ENCODE measurements at regions not wholly inside any gene's neighbourhood (a gene's known extent, or its start where the extent isn't known, plus 50 kb on each side); places are given as distances from the start of the nearest gene placed in this dataset.

GRCh38 chr14:97107080-97107479 lies 309.9 kb downstream of the VRK1 start:
- TF ChIP-seq CTCF (IDR thresholded peaks at IDR 0.05; ENCODE audit: borderline replicate concordance, control extremely low read depth, extremely low read depth, insufficient read depth, missing control alignments): no peak
- no peak for DNase-seq (ENCODE audit: low spot score)
- in situ Hi-C loops (cut with MboI; ENCODE audit: low sequenced_read_pairs, unreplicated experiment): no loop called here

- in situ Hi-C loops (cut with MboI; ENCODE audit: low sequenced_read_pairs, unreplicated experiment): no loop called here
- no peak for DNase-seq (ENCODE audit: low spot score)
- no peak for TF ChIP-seq CTCF (IDR thresholded peaks at IDR 0.05; ENCODE audit: borderline replicate concordance, control extremely low read depth, extremely low read depth, insufficient read depth, missing control alignments)
Observed at GRCh38 chr14:97107760-97108159, 310.6 kb downstream of the VRK1 start.

GRCh38 chr14:97109234-97109633 lies 312.1 kb downstream of the VRK1 start:
- DNase-seq (ENCODE audit: low spot score): no peak
- TF ChIP-seq CTCF (IDR thresholded peaks at IDR 0.05; ENCODE audit: borderline replicate concordance, control extremely low read depth, extremely low read depth, insufficient read depth, missing control alignments): no peak
- in situ Hi-C loops (cut with MboI; ENCODE audit: low sequenced_read_pairs, unreplicated experiment): no loop called here

- DNase-seq (ENCODE audit: low spot score): no peak
- in situ Hi-C loops (cut with MboI; ENCODE audit: low sequenced_read_pairs, unreplicated experiment): no loop called here
- no peak for TF ChIP-seq CTCF (IDR thresholded peaks at IDR 0.05; ENCODE audit: borderline replicate concordance, control extremely low read depth, extremely low read depth, insufficient read depth, missing control alignments)
Observed at GRCh38 chr14:97113339-97113738, 316.2 kb downstream of the VRK1 start.

GRCh38 chr14:97116546-97116945 lies 319.4 kb downstream of the VRK1 start:
- no peak for DNase-seq (ENCODE audit: low spot score)
- in situ Hi-C loops (cut with MboI; ENCODE audit: low sequenced_read_pairs, unreplicated experiment): no loop called here
- no peak for TF ChIP-seq CTCF (IDR thresholded peaks at IDR 0.05; ENCODE audit: borderline replicate concordance, control extremely low read depth, extremely low read depth, insufficient read depth, missing control alignments)

GRCh38 chr14:97117693-97118092 lies 320.5 kb downstream of the VRK1 start:
- no peak for TF ChIP-seq CTCF (IDR thresholded peaks at IDR 0.05; ENCODE audit: borderline replicate concordance, control extremely low read depth, extremely low read depth, insufficient read depth, missing control alignments)
- DNase-seq (ENCODE audit: low spot score): no peak
- in situ Hi-C loops (cut with MboI; ENCODE audit: low sequenced_read_pairs, unreplicated experiment): no loop called here

- no peak for DNase-seq (ENCODE audit: low spot score)
Observed at GRCh38 chr14:97120204-97120603, 323.0 kb downstream of the VRK1 start.

More at GRCh38 chr14:97120204-97120603, 323.0 kb downstream of the VRK1 start:
- in situ Hi-C loops (cut with MboI; ENCODE audit: low sequenced_read_pairs, unreplicated experiment): no loop called here
- no peak for TF ChIP-seq CTCF (IDR thresholded peaks at IDR 0.05; ENCODE audit: borderline replicate concordance, control extremely low read depth, extremely low read depth, insufficient read depth, missing control alignments)
